WTC11 (cell line): ENCODE measurements at regions not wholly inside any gene's neighbourhood (a gene's known extent, or its start where the extent isn't known, plus 50 kb on each side); places are given as distances from the start of the nearest gene placed in this dataset.

Experiments used
- ATAC-seq: fragments of 200-7000 bp; cut with Tn5 transposase; 2 replicates; pipeline ENCODE4 v1.10.0; 2021; ENCODE audit warnings: mild to moderate bottlenecking, moderate library complexity
- CTCF ChIA-PET: fragments of 300-600 bp; sonication (Branson Sonifier 250); formaldehyde crosslinking; loops from one replicate; lab custom pipeline; 2021; ENCODE audit warnings: antibody characterized with exemption; lab: Charles Lee
- POLR2A ChIA-PET: fragments of 350-600 bp; sonication (Branson Sonifier 250); formaldehyde crosslinking; loops from one replicate; lab custom pipeline; 2021; ENCODE audit warnings: antibody characterized with exemption; lab: Charles Lee
- DNase-seq: peaks from one replicate; pipeline ENCODE4 v3.0.0; 2021; ENCODE audit warnings: low spot score
- H3K27ac Mint-ChIP-seq: 2 replicates; pipeline ENCODE4 v1.8.0; 2021; ENCODE audit warnings: mixed read lengths
- H3K27me3 Mint-ChIP-seq: 2 replicates; pipeline ENCODE4 v1.8.0; 2021; ENCODE audit warnings: low read depth, mild to moderate bottlenecking, moderate library complexity, mixed read lengths
- H3K36me3 Mint-ChIP-seq: 2 replicates; pipeline ENCODE4 v1.8.0; 2021; ENCODE audit warnings: mixed read lengths
- H3K4me1 Mint-ChIP-seq: 2 replicates; pipeline ENCODE4 v1.8.0; 2022; ENCODE audit warnings: mixed read lengths
- H3K4me3 Mint-ChIP-seq: 2 replicates; pipeline ENCODE4 v1.8.0; 2021; ENCODE audit warnings: mild to moderate bottlenecking, moderate library complexity, mixed read lengths
- H3K9me3 Mint-ChIP-seq: 2 replicates; pipeline ENCODE4 v1.8.0; 2021; ENCODE audit warnings: mixed read lengths
- CBFB ChIP-seq: sonication (generic); formaldehyde crosslinking; IDR thresholded peaks from 2 replicates; pipeline ENCODE4 v1.8.1; 2022; ENCODE audit warnings: mild to moderate bottlenecking, low read depth, missing genetic modification reagents
- CREB1 ChIP-seq: sonication (generic); formaldehyde crosslinking; IDR thresholded peaks from 2 replicates; pipeline ENCODE4 v1.8.0; 2023; ENCODE audit warnings: mild to moderate bottlenecking, missing genetic modification reagents
- CREM ChIP-seq: sonication (generic); formaldehyde crosslinking; IDR thresholded peaks from 2 replicates; pipeline ENCODE4 v1.8.1; 2022; ENCODE audit warnings: mild to moderate bottlenecking, missing genetic modification reagents, moderate library complexity
- FOXK1 ChIP-seq: sonication (generic); formaldehyde crosslinking; IDR thresholded peaks from 2 replicates; pipeline ENCODE4 v1.8.0; 2022; ENCODE audit warnings: mild to moderate bottlenecking, moderate library complexity, missing genetic modification reagents
- KAT7 ChIP-seq: sonication (generic); formaldehyde crosslinking; IDR thresholded peaks from 2 replicates; pipeline ENCODE4 v1.8.1; 2023; ENCODE audit warnings: missing genetic modification reagents, mild to moderate bottlenecking, borderline replicate concordance
- NFATC4 ChIP-seq: fragments of 250-450 bp; sonication (Bioruptor Pico); IDR thresholded peaks from 2 replicates; pipeline ENCODE4 v1.9.0; 2021; ENCODE audit warnings: mild to moderate bottlenecking
- TEAD1 ChIP-seq: sonication (generic); formaldehyde crosslinking; IDR thresholded peaks from 2 replicates; pipeline ENCODE4 v1.8.0; 2022; ENCODE audit warnings: mild to moderate bottlenecking, missing genetic modification reagents
- ZNF232 ChIP-seq: sonication (generic); formaldehyde crosslinking; IDR thresholded peaks from 2 replicates; pipeline ENCODE4 v1.8.0; 2022; ENCODE audit warnings: mild to moderate bottlenecking, missing genetic modification reagents
- ZNF671 ChIP-seq: fragments of 250-450 bp; sonication (Bioruptor Pico); IDR thresholded peaks from 2 replicates; pipeline ENCODE4 v1.8.0; 2021; ENCODE audit warnings: mild to moderate bottlenecking
- TF ChIP-seq, protein P1 (sequence below): fragments of 250-450 bp; sonication (Bioruptor Pico); conservative IDR thresholded peaks from 2 replicates; pipeline ENCODE4 v1.9.0; 2021; ENCODE audit warnings: mild to moderate bottlenecking
- TF ChIP-seq, protein P2 (sequence below): fragments of 200-600 bp; IDR thresholded peaks from 2 replicates; pipeline ENCODE4 v1.8.0; 2022; ENCODE audit warnings: antibody characterized with exemption
- TF ChIP-seq, protein P3 (sequence below): fragments of 250-450 bp; sonication (Bioruptor Pico); IDR thresholded peaks from 2 replicates; pipeline ENCODE4 v1.8.0; 2021; ENCODE audit warnings: mild to moderate bottlenecking
- TF ChIP-seq, protein P4 (sequence below): sonication (generic); formaldehyde crosslinking; IDR thresholded peaks from 2 replicates; pipeline ENCODE4 v1.8.0; 2022; ENCODE audit warnings: mild to moderate bottlenecking, missing genetic modification reagents
- TF ChIP-seq, protein P5 (sequence below): sonication (generic); formaldehyde crosslinking; conservative IDR thresholded peaks from 2 replicates; pipeline ENCODE4 v1.8.1; 2022; ENCODE audit warnings: mild to moderate bottlenecking, missing genetic modification reagents
- TF ChIP-seq, protein P6 (sequence below): sonication (generic); formaldehyde crosslinking; IDR thresholded peaks from 2 replicates; pipeline ENCODE4 v1.8.0; 2023; ENCODE audit warnings: missing genetic modification reagents, mild to moderate bottlenecking, borderline replicate concordance
- TF ChIP-seq, protein P7 (sequence below): fragments of 250-450 bp; sonication (Bioruptor Pico); IDR thresholded peaks from 2 replicates; pipeline ENCODE4 v2.1.2; 2022; ENCODE audit warnings: mild to moderate bottlenecking, moderate library complexity

DNA sequence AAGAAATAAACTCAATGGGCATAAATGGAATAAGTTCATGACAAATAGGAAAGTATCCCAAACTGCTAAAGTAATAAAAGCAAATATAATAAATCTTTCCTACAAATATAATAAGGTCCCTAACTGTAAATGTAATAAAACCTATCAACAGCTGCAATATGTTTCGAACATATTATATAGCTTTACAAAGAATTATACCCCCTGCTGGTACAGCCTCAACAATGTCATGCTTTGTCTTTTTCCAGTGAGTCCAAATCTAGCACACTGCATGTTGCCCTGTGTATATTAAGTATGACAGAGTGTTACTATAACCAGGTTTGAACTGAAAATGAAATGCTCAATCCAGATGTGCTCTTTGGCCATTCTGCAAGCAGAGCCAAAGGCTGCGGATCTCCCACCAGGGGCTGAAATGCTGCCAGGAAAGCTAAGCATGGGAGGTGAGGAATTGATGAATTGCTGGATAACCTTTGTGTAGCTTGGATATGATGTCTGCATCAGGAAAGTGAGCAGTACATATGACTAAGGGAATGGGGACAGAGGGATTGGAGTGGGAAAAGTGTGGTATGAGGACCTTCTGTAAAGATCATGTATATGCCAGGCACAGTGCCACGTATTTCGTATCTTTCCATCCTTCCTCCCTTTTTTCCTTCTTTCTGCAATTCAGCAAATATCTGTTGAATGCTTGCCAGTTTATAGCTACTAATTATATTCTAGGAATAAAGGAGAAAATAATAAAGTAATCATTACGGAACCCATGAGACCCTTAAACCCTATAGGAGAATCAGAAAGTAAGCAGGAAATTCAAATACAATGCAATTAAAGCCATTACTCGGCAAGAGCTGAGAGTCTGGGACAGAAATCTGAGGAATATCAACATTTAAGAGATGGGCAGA, 954.6 kb upstream of the LCORL start (continued):
- TF ChIP-seq, protein P1, sequence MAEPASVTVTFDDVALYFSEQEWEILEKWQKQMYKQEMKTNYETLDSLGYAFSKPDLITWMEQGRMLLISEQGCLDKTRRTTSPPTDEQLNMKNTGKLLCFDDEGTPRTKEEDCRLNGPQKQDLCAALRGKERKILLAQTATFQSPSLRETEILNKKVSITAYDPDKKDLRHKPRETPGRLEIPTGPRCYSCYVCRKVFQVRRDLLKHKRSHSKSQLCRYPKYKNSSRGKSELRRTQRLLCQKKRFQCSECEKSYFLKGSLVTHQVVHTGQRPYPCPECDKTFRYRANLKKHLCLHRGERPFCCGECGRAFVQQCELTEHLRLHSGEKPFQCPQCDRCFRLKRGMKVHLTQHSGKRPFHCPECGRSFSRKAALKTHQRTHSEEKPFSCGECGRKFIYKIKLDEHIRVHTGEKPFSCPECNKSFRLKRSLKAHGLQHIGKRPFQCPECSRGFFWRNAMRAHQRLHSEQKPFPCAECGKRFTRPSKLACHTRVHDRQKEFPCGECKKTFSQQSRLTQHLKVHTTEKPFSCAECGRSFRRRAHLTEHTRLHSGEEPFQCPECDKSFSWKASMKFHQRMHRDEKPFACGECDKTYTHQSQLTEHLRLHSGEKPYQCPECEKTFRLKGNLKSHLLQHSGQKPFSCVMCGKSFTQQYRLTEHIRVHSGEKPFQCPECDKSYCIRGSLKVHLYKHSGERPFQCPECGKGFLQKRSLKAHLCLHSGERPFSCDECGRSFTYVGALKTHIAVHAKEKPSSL (CRISPR knock-in tag), result no peak
- TF ChIP-seq, protein P2, sequence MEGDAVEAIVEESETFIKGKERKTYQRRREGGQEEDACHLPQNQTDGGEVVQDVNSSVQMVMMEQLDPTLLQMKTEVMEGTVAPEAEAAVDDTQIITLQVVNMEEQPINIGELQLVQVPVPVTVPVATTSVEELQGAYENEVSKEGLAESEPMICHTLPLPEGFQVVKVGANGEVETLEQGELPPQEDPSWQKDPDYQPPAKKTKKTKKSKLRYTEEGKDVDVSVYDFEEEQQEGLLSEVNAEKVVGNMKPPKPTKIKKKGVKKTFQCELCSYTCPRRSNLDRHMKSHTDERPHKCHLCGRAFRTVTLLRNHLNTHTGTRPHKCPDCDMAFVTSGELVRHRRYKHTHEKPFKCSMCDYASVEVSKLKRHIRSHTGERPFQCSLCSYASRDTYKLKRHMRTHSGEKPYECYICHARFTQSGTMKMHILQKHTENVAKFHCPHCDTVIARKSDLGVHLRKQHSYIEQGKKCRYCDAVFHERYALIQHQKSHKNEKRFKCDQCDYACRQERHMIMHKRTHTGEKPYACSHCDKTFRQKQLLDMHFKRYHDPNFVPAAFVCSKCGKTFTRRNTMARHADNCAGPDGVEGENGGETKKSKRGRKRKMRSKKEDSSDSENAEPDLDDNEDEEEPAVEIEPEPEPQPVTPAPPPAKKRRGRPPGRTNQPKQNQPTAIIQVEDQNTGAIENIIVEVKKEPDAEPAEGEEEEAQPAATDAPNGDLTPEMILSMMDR, result no peak

DNA sequence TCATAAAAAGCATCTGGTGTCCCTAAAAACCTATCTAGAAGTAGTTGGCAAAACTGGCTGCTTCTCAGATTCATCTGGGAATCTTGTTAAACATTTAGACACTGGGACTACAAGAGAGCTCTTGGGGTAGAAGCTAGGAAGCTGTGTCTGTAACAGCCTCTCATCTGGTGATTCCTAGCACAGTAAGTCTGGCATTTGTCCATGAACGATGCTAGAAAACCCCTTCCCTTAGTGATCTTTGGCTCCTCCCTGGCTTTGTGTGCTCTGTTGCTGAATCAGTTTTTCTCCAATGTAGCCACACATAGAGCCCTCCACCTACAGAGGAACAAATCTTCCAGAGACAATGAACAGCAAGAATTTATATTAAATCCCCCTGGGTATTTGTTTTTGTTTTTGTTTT, 951.7 kb upstream of the LCORL start:
- H3K9me3 Mint-ChIP-seq, result peaks cover 33% of the 10 kb centered on the region
- ATAC-seq, result no peak
- TF ChIP-seq, protein P3, sequence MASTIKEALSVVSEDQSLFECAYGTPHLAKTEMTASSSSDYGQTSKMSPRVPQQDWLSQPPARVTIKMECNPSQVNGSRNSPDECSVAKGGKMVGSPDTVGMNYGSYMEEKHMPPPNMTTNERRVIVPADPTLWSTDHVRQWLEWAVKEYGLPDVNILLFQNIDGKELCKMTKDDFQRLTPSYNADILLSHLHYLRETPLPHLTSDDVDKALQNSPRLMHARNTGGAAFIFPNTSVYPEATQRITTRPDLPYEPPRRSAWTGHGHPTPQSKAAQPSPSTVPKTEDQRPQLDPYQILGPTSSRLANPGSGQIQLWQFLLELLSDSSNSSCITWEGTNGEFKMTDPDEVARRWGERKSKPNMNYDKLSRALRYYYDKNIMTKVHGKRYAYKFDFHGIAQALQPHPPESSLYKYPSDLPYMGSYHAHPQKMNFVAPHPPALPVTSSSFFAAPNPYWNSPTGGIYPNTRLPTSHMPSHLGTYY, result no peak
- no peak for TF ChIP-seq CBFB (CRISPR knock-in tag)
- TF ChIP-seq, all 79 proteins: peak for 0
- no peak for DNase-seq
- no peaks in the 10 kb centered on the region for H3K4me1 Mint-ChIP-seq
- POLR2A ChIA-PET, result no interaction called here
- no peaks in the 10 kb centered on the region for H3K27me3 Mint-ChIP-seq
- CTCF ChIA-PET, result no interaction called here
- H3K36me3 Mint-ChIP-seq, result peaks cover 30% of the 10 kb centered on the region
- no peak overlapping the region for H3K27ac Mint-ChIP-seq
- no peak overlapping the region for H3K4me3 Mint-ChIP-seq

DNA sequence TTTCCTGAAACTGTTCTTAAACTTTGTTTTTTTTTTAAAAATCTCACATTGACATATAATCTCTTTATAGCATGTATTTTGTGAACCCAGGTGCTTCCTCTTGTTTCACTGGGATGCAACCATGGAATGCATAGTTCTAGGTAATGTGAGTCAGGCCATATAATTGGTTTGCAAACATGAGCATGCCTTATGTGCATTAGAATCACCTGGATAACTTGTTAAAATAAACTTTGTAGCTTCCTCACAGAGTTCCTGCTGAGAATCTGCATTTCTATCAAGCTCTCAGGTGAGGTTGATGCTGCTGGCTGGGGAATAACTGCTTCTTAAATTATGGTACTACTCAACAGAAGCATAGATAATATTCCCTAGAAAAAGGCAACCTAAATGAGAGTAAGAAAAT, 940.3 kb upstream of the LCORL start:
- H3K9me3 Mint-ChIP-seq, result peaks cover 41% of the 10 kb centered on the region
- 0 out of 2 replicates have a peak, but pooled peaks have one; percentile 19 for TF ChIP-seq FOXK1
- TF ChIP-seq TEAD1 (CRISPR knock-in tag), result peak; percentile 62; the same call in 1 of the 2 replicates
- TF ChIP-seq KAT7 (CRISPR knock-in tag), result no peak
- TF ChIP-seq, all 79 proteins: peak for 2
- peak overlapping the region; percentile 26; the same call in 1 of the 2 replicates for H3K27ac Mint-ChIP-seq
- ChIA-PET POLR2A (no interaction called here), CTCF (no interaction called here)
- ATAC-seq (peak; percentile 66), DNase-seq (no peak)
- H3K27me3 Mint-ChIP-seq, result peaks cover 2% of the 10 kb centered on the region; the same call in 1 of the 2 replicates
- peaks cover 18% of the 10 kb centered on the region for H3K4me1 Mint-ChIP-seq
- H3K4me3 Mint-ChIP-seq, result no peak overlapping the region
- peaks cover 32% of the 10 kb centered on the region for H3K36me3 Mint-ChIP-seq

DNA sequence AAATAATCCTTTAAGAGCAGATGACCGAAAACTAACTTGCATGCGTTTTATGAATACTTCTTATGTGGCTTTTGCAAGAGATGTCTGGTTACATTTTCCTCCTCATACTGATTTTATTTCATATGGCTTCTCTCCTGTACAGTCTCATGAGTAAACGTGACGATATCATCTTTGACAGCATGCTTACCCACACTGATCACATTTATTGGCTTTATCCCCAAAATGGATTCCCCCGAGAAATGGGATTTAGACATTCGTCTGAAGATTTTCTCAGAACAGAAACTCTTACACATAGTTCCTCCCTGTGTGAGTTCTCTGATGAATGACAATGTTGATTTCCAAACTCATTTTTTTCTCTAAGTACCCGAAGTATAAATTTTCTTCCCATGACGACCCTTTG, 939.7 kb upstream of the LCORL start:
- Mint-ChIP-seq H3K4me1 (peaks cover 18% of the 10 kb centered on the region), H3K4me3 (no peak overlapping the region), H3K27me3 (peaks cover 2% of the 10 kb centered on the region; the same call in 1 of the 2 replicates), H3K27ac (peak overlapping the region; percentile 26; the same call in 1 of the 2 replicates), H3K36me3 (peaks cover 29% of the 10 kb centered on the region), H3K9me3 (peaks cover 37% of the 10 kb centered on the region)
- CTCF ChIA-PET, result no interaction called here
- ATAC-seq (no peak), DNase-seq (no peak)
- POLR2A ChIA-PET, result no interaction called here
- TF ChIP-seq CREB1 (no peak), NFATC4 (CRISPR knock-in tag) (no peak), CREM (CRISPR knock-in tag) (no peak), ZNF232 (CRISPR knock-in tag) (no peak), ZNF671 (no peak)
- TF ChIP-seq, protein P4, sequence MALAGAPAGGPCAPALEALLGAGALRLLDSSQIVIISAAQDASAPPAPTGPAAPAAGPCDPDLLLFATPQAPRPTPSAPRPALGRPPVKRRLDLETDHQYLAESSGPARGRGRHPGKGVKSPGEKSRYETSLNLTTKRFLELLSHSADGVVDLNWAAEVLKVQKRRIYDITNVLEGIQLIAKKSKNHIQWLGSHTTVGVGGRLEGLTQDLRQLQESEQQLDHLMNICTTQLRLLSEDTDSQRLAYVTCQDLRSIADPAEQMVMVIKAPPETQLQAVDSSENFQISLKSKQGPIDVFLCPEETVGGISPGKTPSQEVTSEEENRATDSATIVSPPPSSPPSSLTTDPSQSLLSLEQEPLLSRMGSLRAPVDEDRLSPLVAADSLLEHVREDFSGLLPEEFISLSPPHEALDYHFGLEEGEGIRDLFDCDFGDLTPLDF (CRISPR knock-in tag), result no peak
- TF ChIP-seq, protein P5, sequence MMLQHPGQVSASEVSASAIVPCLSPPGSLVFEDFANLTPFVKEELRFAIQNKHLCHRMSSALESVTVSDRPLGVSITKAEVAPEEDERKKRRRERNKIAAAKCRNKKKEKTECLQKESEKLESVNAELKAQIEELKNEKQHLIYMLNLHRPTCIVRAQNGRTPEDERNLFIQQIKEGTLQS (CRISPR knock-in tag), result no peak
- TF ChIP-seq, protein P6, sequence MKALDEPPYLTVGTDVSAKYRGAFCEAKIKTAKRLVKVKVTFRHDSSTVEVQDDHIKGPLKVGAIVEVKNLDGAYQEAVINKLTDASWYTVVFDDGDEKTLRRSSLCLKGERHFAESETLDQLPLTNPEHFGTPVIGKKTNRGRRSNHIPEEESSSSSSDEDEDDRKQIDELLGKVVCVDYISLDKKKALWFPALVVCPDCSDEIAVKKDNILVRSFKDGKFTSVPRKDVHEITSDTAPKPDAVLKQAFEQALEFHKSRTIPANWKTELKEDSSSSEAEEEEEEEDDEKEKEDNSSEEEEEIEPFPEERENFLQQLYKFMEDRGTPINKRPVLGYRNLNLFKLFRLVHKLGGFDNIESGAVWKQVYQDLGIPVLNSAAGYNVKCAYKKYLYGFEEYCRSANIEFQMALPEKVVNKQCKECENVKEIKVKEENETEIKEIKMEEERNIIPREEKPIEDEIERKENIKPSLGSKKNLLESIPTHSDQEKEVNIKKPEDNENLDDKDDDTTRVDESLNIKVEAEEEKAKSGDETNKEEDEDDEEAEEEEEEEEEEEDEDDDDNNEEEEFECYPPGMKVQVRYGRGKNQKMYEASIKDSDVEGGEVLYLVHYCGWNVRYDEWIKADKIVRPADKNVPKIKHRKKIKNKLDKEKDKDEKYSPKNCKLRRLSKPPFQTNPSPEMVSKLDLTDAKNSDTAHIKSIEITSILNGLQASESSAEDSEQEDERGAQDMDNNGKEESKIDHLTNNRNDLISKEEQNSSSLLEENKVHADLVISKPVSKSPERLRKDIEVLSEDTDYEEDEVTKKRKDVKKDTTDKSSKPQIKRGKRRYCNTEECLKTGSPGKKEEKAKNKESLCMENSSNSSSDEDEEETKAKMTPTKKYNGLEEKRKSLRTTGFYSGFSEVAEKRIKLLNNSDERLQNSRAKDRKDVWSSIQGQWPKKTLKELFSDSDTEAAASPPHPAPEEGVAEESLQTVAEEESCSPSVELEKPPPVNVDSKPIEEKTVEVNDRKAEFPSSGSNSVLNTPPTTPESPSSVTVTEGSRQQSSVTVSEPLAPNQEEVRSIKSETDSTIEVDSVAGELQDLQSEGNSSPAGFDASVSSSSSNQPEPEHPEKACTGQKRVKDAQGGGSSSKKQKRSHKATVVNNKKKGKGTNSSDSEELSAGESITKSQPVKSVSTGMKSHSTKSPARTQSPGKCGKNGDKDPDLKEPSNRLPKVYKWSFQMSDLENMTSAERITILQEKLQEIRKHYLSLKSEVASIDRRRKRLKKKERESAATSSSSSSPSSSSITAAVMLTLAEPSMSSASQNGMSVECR (CRISPR knock-in tag), result no peak
- TF ChIP-seq, protein P7, sequence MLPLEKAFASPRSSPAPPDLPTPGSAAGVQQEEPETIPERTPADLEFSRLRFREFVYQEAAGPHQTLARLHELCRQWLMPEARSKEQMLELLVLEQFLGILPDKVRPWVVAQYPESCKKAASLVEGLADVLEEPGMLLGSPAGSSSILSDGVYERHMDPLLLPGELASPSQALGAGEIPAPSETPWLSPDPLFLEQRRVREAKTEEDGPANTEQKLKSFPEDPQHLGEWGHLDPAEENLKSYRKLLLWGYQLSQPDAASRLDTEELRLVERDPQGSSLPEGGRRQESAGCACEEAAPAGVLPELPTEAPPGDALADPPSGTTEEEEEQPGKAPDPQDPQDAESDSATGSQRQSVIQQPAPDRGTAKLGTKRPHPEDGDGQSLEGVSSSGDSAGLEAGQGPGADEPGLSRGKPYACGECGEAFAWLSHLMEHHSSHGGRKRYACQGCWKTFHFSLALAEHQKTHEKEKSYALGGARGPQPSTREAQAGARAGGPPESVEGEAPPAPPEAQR (CRISPR knock-in tag), result no peak
